ENCODE measurements at regions not wholly inside any gene's neighbourhood (a gene's known extent, or its start where the extent isn't known, plus 50 kb on each side); places are given as distances from the start of the nearest gene placed in this dataset.

DNA sequence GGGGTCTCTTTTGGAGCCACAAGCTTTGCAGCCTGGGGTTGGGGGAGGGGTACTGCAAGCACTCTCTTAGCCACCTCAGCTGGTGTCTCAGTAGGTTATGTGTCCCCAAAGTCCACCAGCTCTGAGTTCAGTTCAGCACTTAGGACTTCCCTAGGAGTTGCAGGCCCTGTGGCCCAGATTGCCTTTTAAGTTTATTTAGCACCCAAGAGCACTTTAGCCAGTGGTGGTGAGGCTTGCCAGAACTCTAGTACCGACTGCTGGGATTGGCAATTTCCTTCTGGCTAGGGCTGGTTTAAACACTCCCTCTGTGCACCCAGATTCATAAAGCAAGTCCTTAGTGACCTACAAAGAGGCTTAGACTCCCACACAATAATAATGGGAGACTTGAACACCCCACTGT is 489.9 kb upstream of the RPS6KA3 start (continued):
- TF ChIP-seq PML (IDR thresholded peaks at IDR 0.05; ENCODE audit: low read length): no peak
- no peak for TF ChIP-seq KLF13 (tag; IDR thresholded peaks at IDR 0.05; ENCODE audit: borderline replicate concordance, low read depth)
- TF ChIP-seq MEIS2 (IDR thresholded peaks at IDR 0.05; ENCODE audit: partially characterized antibody): no peak
- TF ChIP-seq ZNF785 (CRISPR knock-in tag; IDR thresholded peaks at IDR 0.05): no peak
- no peak for TF ChIP-seq ELF2 (CRISPR knock-in tag; IDR thresholded peaks at IDR 0.05)
- TF ChIP-seq ZBTB1 (CRISPR knock-in tag; IDR thresholded peaks at IDR 0.05; ENCODE audit: borderline replicate concordance, low read depth): no peak

DNA sequence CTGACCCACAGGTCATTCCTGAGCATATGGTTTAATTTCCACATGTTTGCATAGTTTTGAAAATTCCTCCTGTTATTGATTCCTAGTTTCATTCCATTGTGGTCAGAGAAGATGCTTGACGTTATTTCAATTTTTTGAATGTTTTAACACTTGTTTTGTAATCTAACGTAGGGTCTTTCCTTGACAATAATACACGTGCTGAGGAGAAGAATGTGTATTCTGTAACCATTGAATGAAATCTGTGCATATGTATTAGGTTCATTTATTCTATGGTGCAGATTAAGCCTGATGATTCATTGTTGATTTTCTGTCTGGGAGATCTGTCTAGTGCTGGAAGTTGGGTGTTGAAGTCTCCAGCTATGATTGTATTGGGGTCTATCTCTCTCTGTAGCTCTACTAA is 486.4 kb upstream of the RPS6KA3 start:
- H3K9me1 ChIP-seq (ENCODE audit: control insufficient read depth, insufficient read depth, low read length): no peaks in the 10 kb centered on the region
- no TSS peak for BruUV-seq (replicated peaks)
- ChIA-PET CTCF (ENCODE audit: low intra/inter-chr PET ratio) (no interaction called here), POLR2A (no interaction called here)
- no peaks in the 10 kb centered on the region for H3K9me3 ChIP-seq (replicated peaks; ENCODE audit: control insufficient read depth, insufficient read depth, low read depth, low read length)
- no peak for ATAC-seq
- in situ Hi-C loops (cut with MboI): no loop called here
- no peak overlapping the region for H2AFZ ChIP-seq (ENCODE audit: low read depth, low read length)
- WGBS (ENCODE audit: insufficient coverage, low coverage, missing lambda C conversion rate): 0% methylated on average over 3 of the region's 3 CpGs
- no peak for FAIRE-seq
- H3K27ac ChIP-seq (ENCODE audit: extremely low read depth, low read depth, low read length): no peak overlapping the region
- no peak overlapping the region for H3K4me3 ChIP-seq
- no peaks in the 10 kb centered on the region for H3K36me3 ChIP-seq (ENCODE audit: control insufficient read depth, insufficient read depth, low read length)
- H3K9ac ChIP-seq (ENCODE audit: insufficient read depth in 1 of 2, low read depth in 2 of 2, low read length in 2 of 2): no peak overlapping the region
- intact Hi-C loops (cut with micrococcal nuclease): no loop called here
- no peak for DNase-seq (ENCODE audit: extremely low read depth in 1 of 4, low spot score in 3 of 4)
- no peaks in the 10 kb centered on the region for H3K4me1 ChIP-seq (replicated peaks in 1 of 2; ENCODE audit: control insufficient read depth in 2 of 2, insufficient read depth in 2 of 2, low read length in 2 of 2)
- H4K20me1 ChIP-seq (replicated peaks; ENCODE audit: control insufficient read depth, insufficient read depth, low read length): no peaks in the 10 kb centered on the region
- no peaks in the 10 kb centered on the region for H3K27me3 ChIP-seq (ENCODE audit: control insufficient read depth in 2 of 2, insufficient read depth in 2 of 2, low read length in 2 of 2)
- no peak overlapping the region for H3K4me2 ChIP-seq (ENCODE audit: insufficient read depth, low read length)
- H3K79me2 ChIP-seq (ENCODE audit: control insufficient read depth, insufficient read depth, low read length): no peaks in the 10 kb centered on the region
- TF ChIP-seq MYC (IDR thresholded peaks at IDR 0.05; ENCODE audit: low read depth, low read length) (no peak), MYC (CRISPR knock-in tag; IDR thresholded peaks at IDR 0.05; ENCODE audit: borderline replicate concordance, low read depth) (no peak), HNRNPL (IDR thresholded peaks at IDR 0.05; ENCODE audit: low read depth, low read length) (no peak), MTA2 (IDR thresholded peaks at IDR 0.05; ENCODE audit: low read depth) (no peak), NR2C2 (CRISPR knock-in tag; IDR thresholded peaks at IDR 0.05) (no peak), NR2C2 (tag; IDR thresholded peaks at IDR 0.05) (no peak), GTF2E2 (tag; IDR thresholded peaks at IDR 0.05) (no peak), EHMT2 (IDR thresholded peaks at IDR 0.05) (no peak), CXXC5 (CRISPR knock-in tag; IDR thresholded peaks at IDR 0.05) (no peak)
- TF ChIP-seq, protein P1, sequence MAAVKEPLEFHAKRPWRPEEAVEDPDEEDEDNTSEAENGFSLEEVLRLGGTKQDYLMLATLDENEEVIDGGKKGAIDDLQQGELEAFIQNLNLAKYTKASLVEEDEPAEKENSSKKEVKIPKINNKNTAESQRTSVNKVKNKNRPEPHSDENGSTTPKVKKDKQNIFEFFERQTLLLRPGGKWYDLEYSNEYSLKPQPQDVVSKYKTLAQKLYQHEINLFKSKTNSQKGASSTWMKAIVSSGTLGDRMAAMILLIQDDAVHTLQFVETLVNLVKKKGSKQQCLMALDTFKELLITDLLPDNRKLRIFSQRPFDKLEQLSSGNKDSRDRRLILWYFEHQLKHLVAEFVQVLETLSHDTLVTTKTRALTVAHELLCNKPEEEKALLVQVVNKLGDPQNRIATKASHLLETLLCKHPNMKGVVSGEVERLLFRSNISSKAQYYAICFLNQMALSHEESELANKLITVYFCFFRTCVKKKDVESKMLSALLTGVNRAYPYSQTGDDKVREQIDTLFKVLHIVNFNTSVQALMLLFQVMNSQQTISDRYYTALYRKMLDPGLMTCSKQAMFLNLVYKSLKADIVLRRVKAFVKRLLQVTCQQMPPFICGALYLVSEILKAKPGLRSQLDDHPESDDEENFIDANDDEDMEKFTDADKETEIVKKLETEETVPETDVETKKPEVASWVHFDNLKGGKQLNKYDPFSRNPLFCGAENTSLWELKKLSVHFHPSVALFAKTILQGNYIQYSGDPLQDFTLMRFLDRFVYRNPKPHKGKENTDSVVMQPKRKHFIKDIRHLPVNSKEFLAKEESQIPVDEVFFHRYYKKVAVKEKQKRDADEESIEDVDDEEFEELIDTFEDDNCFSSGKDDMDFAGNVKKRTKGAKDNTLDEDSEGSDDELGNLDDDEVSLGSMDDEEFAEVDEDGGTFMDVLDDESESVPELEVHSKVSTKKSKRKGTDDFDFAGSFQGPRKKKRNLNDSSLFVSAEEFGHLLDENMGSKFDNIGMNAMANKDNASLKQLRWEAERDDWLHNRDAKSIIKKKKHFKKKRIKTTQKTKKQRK (IDR thresholded peaks at IDR 0.05; ENCODE audit: borderline replicate concordance, low read depth, low read length): no peak
- TF ChIP-seq, protein P2, sequence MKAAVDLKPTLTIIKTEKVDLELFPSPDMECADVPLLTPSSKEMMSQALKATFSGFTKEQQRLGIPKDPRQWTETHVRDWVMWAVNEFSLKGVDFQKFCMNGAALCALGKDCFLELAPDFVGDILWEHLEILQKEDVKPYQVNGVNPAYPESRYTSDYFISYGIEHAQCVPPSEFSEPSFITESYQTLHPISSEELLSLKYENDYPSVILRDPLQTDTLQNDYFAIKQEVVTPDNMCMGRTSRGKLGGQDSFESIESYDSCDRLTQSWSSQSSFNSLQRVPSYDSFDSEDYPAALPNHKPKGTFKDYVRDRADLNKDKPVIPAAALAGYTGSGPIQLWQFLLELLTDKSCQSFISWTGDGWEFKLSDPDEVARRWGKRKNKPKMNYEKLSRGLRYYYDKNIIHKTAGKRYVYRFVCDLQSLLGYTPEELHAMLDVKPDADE (conservative IDR thresholded peaks at IDR 0.05; ENCODE audit: control insufficient read depth, low read depth, low read length): no peak
- TF ChIP-seq, protein P3, sequence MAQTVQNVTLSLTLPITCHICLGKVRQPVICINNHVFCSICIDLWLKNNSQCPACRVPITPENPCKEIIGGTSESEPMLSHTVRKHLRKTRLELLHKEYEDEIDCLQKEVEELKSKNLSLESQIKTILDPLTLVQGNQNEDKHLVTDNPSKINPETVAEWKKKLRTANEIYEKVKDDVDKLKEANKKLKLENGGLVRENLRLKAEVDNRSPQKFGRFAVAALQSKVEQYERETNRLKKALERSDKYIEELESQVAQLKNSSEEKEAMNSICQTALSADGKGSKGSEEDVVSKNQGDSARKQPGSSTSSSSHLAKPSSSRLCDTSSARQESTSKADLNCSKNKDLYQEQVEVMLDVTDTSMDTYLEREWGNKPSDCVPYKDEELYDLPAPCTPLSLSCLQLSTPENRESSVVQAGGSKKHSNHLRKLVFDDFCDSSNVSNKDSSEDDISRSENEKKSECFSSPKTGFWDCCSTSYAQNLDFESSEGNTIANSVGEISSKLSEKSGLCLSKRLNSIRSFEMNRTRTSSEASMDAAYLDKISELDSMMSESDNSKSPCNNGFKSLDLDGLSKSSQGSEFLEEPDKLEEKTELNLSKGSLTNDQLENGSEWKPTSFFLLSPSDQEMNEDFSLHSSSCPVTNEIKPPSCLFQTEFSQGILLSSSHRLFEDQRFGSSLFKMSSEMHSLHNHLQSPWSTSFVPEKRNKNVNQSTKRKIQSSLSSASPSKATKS (CRISPR knock-in tag; IDR thresholded peaks at IDR 0.05): no peak

All from K562 (cell line).